ENCODE measurements at regions not wholly inside any gene's neighbourhood (a gene's known extent, or its start where the extent isn't known, plus 50 kb on each side); places are given as distances from the start of the nearest gene placed in this dataset.

DNA sequence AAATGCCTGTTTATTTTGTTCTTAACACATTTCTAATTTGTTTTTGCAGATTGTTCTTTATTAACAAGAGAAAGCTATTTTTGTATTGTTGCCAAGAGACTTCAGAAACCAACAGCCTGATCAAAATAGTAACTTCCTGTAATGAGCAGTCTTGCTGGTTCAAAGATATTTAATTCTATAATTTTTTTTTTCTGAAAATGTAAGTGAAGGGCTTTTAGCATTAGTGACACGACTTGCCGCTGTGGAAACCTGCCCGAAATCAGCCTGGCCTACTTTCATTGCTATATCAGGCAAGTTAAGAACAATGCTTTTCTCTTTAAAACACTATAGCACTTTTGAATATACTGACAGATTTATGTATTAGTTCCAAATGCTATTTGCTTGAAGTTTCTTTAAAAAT, 374.3 kb downstream of the EFNB2 start:
- TF ChIP-seq EZH2phosphoT487 (IDR thresholded peaks at IDR 0.05; ENCODE audit: insufficient read depth, low read depth) = no peak
- TF ChIP-seq EZH2 (IDR thresholded peaks at IDR 0.05; ENCODE audit: insufficient read depth, poor library complexity, severe bottlenecking) = no peak
